ENCODE measurements at regions not wholly inside any gene's neighbourhood (a gene's known extent, or its start where the extent isn't known, plus 50 kb on each side); places are given as distances from the start of the nearest gene placed in this dataset.

DNA sequence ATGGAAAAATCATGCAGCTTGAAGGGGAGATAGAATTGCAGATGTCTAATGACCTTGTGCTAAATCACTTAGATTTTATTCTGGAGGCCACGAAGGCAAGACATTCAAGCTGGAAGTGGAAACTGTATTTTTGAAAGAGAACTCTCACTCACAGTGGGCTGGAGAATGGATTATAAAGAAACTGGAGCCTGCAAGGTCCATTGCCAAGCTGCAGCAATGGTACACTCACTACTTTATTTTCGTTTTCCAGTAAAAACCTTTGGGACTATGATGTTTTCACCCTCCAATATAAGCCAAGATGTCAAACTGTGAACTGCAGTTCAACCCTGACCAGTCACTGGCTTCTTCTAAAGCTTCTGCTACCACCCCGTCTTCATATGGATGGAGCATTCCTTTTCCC, 62.0 kb downstream of the SKIDA1 start:
- peaks cover 3% of the 10 kb centered on the region for H3K4me1 Mint-ChIP-seq
- no peak overlapping the region for H3K4me3 Mint-ChIP-seq
- no peak for DNase-seq (ENCODE audit: low spot score in 2 of 2, unreplicated experiment in 2 of 2)
- TF ChIP-seq, protein P1, sequence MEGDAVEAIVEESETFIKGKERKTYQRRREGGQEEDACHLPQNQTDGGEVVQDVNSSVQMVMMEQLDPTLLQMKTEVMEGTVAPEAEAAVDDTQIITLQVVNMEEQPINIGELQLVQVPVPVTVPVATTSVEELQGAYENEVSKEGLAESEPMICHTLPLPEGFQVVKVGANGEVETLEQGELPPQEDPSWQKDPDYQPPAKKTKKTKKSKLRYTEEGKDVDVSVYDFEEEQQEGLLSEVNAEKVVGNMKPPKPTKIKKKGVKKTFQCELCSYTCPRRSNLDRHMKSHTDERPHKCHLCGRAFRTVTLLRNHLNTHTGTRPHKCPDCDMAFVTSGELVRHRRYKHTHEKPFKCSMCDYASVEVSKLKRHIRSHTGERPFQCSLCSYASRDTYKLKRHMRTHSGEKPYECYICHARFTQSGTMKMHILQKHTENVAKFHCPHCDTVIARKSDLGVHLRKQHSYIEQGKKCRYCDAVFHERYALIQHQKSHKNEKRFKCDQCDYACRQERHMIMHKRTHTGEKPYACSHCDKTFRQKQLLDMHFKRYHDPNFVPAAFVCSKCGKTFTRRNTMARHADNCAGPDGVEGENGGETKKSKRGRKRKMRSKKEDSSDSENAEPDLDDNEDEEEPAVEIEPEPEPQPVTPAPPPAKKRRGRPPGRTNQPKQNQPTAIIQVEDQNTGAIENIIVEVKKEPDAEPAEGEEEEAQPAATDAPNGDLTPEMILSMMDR (IDR thresholded peaks at IDR 0.05; ENCODE audit: unreplicated experiment) = no peak
- no peak overlapping the region for H3K27ac Mint-ChIP-seq
- H3K9me3 Mint-ChIP-seq = no peaks in the 10 kb centered on the region
- H3K27me3 Mint-ChIP-seq (ENCODE audit: low read depth) = no peaks in the 10 kb centered on the region
- H3K36me3 Mint-ChIP-seq = no peaks in the 10 kb centered on the region

DNA sequence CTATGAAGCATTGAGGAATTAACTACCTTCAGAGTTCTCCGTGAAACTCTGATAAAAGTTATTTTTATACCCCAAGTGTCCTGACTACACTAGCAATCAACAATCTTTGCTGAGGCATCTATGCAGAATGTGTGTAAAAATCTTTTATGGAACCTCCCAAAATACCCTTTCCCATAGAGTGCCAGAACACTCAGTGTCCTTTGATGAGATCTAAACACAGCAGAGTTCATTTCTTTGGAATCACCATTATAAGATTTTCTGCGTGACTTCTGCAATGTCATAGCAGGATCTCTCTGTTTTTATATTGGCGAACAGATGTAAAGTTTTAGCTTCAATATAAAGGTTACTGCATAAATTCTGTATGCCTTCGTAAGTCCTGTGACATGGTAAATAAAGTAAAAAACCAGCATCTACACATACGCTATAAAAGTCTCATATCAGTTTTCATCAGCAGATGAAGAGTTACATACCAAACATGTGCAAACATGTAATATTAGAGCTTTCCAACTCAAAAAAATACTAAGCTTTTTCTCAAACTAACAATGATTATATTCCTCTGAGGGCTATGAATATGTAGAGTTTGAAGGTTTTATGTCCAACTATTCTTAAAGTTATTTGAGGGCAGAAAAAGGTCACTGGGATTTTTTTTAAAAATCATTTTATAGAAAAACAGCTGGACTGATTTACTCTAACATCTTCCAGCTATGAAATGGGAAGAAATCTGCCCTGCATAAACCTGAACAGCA, 67.2 kb downstream of the SKIDA1 start:
- Mint-ChIP-seq H3K36me3 (no peaks in the 10 kb centered on the region), H3K27me3 (ENCODE audit: low read depth) (no peaks in the 10 kb centered on the region), H3K9me3 (no peaks in the 10 kb centered on the region), H3K4me3 (no peak overlapping the region), H3K4me1 (peaks cover 18% of the 10 kb centered on the region), H3K27ac (peak overlapping the region; percentile 67)
- TF ChIP-seq, protein P1 (IDR thresholded peaks at IDR 0.05; ENCODE audit: unreplicated experiment) = no peak
- DNase-seq (ENCODE audit: low spot score in 2 of 2, unreplicated experiment in 2 of 2) = no peak

DNA sequence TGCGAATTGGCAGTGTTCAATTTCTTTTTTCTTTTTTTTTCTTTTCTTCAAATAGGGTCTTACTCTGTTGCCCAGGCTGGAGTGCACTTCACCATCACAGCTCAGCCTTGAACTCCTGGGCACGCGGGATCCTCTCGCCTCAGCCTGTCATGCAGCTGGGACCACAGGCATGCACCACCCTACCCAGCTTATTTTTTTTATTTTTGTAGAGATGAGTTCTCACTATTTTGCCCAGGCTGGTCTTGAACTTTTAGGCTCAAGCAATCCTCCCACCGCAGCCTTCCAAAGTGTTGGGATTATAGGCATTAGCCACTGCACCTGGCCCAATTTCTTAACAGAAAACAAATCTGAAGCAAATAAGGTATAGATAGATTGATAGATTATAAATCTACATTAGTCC, 69.3 kb downstream of the SKIDA1 start:
- Mint-ChIP-seq H3K27ac (no peak overlapping the region), H3K4me3 (no peak overlapping the region), H3K27me3 (ENCODE audit: low read depth) (no peaks in the 10 kb centered on the region), H3K9me3 (no peaks in the 10 kb centered on the region), H3K4me1 (peaks cover 20% of the 10 kb centered on the region), H3K36me3 (no peaks in the 10 kb centered on the region)
- no peak for DNase-seq (ENCODE audit: low spot score in 2 of 2, unreplicated experiment in 2 of 2)
- TF ChIP-seq, protein P1 (IDR thresholded peaks at IDR 0.05; ENCODE audit: unreplicated experiment) = no peak

DNA sequence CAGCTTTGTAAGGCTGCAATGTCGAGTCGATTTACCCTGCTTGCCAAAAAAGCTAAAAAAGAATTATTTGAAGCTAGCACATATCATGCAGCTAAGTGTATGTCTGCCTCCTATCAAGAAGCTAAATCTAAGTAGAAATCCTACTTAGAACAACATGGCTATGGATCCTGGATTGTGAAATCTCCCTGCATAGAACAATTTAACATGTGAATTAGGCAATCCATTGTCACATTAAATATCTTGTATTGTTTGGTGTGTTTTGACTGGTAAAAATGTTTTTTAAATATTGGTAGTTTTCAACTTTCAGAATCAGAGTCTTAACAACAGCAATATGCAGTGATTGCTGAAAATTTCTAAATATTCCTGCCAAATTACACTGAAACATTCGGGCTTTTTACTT, 73.3 kb downstream of the SKIDA1 start:
- H3K4me1 Mint-ChIP-seq = peaks cover 12% of the 10 kb centered on the region
- no peaks in the 10 kb centered on the region for H3K36me3 Mint-ChIP-seq
- no peaks in the 10 kb centered on the region for H3K27me3 Mint-ChIP-seq (ENCODE audit: low read depth)
- no peak for DNase-seq (ENCODE audit: low spot score in 2 of 2, unreplicated experiment in 2 of 2)
- H3K9me3 Mint-ChIP-seq = peaks cover 6% of the 10 kb centered on the region
- H3K4me3 Mint-ChIP-seq = no peak overlapping the region
- TF ChIP-seq, protein P1 (IDR thresholded peaks at IDR 0.05; ENCODE audit: unreplicated experiment) = no peak
- H3K27ac Mint-ChIP-seq = no peak overlapping the region

DNA sequence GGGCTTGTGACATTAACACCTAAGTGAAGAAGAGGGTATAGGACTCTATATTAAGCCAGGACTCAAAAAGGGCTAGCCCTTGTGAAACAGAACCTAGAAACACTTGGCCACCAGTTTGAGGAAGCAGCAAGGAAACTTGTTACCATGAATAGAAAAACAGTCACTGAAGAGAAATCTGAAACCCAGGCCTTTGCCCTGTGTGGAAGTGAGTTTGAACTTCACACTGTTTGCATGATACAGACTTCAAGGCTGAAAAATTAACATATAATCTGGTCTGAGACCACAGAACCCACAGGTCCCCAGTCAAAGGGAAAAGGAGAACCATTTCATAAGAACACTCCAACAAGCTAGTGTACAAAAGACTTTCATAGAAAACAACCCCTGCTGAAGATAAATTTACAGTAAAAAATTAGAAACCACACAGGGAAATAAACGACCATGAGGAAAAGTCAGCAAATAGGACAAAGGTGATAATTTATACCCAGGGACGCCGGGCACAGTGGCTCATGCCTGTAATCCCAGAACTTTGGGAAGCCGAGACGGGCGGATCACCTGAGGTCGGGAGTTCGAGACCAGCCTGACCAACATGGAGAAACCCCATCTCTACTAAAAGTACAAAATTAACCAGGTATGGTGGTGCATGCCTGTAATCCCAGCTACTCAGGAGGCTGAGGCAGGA, 76.1 kb downstream of the SKIDA1 start:
- peaks cover 6% of the 10 kb centered on the region for H3K9me3 Mint-ChIP-seq
- TF ChIP-seq, protein P1 (IDR thresholded peaks at IDR 0.05; ENCODE audit: unreplicated experiment) = no peak
- no peak for DNase-seq (ENCODE audit: low spot score in 2 of 2, unreplicated experiment in 2 of 2)
- no peak overlapping the region for H3K4me3 Mint-ChIP-seq
- H3K27me3 Mint-ChIP-seq (ENCODE audit: low read depth) = no peaks in the 10 kb centered on the region
- peaks cover 13% of the 10 kb centered on the region for H3K4me1 Mint-ChIP-seq
- H3K27ac Mint-ChIP-seq = no peak overlapping the region
- no peaks in the 10 kb centered on the region for H3K36me3 Mint-ChIP-seq
